HepG2 (cell line): ENCODE measurements at regions not wholly inside any gene's neighbourhood (a gene's known extent, or its start where the extent isn't known, plus 50 kb on each side); places are given as distances from the start of the nearest gene placed in this dataset.

ENCODE experiments used
- AHDC1 ChIP-seq: sonication (generic); formaldehyde crosslinking; IDR thresholded peaks from 2 replicates; pipeline ENCODE4 v1.5.1; 2020; ENCODE audit warnings: mild to moderate bottlenecking, missing genetic modification reagents, borderline replicate concordance
- NPAS2 ChIP-seq: sonication (generic); formaldehyde crosslinking; IDR thresholded peaks from 2 replicates; pipeline ENCODE4 v1.8.0; 2022; ENCODE audit warnings: mild to moderate bottlenecking, missing genetic modification reagents, borderline replicate concordance
- PAWR ChIP-seq: sonication (generic); formaldehyde crosslinking; IDR thresholded peaks from 2 replicates; pipeline ENCODE4 v1.4.0; 2020; ENCODE audit warnings: missing genetic modification reagents, mild to moderate bottlenecking, borderline replicate concordance
- PHB2 ChIP-seq: fragments of 450-650 bp; IDR thresholded peaks from 2 replicates; pipeline ENCODE4 v1.6.1; 2018; ENCODE audit not compliant: partially characterized antibody
- ZC3H4 ChIP-seq: sonication (generic); formaldehyde crosslinking; IDR thresholded peaks from 2 replicates; pipeline ENCODE4 v1.4.0; 2020; ENCODE audit warnings: missing genetic modification reagents, borderline replicate concordance
- ZNF232 ChIP-seq: sonication (generic); formaldehyde crosslinking; IDR thresholded peaks from 2 replicates; pipeline ENCODE4 v1.4.0; 2020; ENCODE audit warnings: missing genetic modification reagents, borderline replicate concordance
- ZNF577 ChIP-seq: sonication (generic); formaldehyde crosslinking; IDR thresholded peaks from 2 replicates; pipeline ENCODE4 v1.4.0; 2020; ENCODE audit warnings: mild to moderate bottlenecking, low read depth, missing genetic modification reagents, borderline replicate concordance
- ZNF614 ChIP-seq: IDR thresholded peaks from 2 replicates; pipeline ENCODE4 v1.6.1; 2018; ENCODE audit warnings: missing biosample characterization, missing genetic modification reagents, inconsistent platforms, borderline replicate concordance
- TF ChIP-seq, protein P1 (sequence below): sonication (generic); formaldehyde crosslinking; conservative IDR thresholded peaks from 2 replicates; pipeline ENCODE4 v1.5.0; 2020; ENCODE audit warnings: missing genetic modification reagents
- TF ChIP-seq, protein P2 (sequence below): sonication (generic); formaldehyde crosslinking; IDR thresholded peaks from 2 replicates; pipeline ENCODE4 v1.5.1; 2020; ENCODE audit warnings: missing genetic modification reagents, mild to moderate bottlenecking, borderline replicate concordance
- TF ChIP-seq, protein P3 (sequence below): sonication (generic); formaldehyde crosslinking; IDR thresholded peaks from 2 replicates; pipeline ENCODE4 v1.4.0; 2020; ENCODE audit warnings: mild to moderate bottlenecking, missing genetic modification reagents, borderline replicate concordance

DNA sequence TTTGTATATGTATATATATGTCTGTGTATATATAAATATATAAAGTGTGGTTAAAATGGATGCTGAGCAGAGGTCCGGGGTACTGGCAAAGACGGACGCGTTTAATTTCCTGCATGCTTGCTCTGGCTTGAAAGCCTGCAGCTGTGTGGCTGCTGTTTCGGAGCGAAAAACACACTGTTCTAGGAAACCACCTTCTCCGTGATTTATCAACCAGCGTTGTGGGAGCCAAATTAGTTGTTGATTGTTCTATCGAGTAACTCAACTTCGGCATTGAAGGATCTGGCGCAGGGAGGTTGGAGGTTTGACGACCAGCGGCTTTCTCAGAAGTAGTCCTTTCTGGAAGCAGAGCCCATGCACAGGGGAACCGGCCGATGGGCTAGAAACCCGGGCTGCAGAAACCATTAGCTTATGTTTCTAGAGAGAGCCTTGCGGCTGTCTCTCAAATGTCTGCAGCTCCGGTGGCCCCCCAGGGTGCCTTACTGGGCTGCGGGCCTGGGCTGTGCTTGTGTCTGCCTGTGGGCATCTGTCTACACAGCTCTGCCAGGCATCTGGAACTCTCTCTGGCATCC, 81.8 kb downstream of the EDN3 start (continued):
- TF ChIP-seq ZNF577 (no peak), PAWR (CRISPR knock-in tag) (no peak), ZNF614 (CRISPR knock-in tag) (no peak), PHB2 (no peak), AHDC1 (no peak), NPAS2 (CRISPR knock-in tag) (no peak), ZC3H4 (CRISPR knock-in tag) (no peak), ZNF232 (CRISPR knock-in tag) (no peak)
- TF ChIP-seq, protein P1, sequence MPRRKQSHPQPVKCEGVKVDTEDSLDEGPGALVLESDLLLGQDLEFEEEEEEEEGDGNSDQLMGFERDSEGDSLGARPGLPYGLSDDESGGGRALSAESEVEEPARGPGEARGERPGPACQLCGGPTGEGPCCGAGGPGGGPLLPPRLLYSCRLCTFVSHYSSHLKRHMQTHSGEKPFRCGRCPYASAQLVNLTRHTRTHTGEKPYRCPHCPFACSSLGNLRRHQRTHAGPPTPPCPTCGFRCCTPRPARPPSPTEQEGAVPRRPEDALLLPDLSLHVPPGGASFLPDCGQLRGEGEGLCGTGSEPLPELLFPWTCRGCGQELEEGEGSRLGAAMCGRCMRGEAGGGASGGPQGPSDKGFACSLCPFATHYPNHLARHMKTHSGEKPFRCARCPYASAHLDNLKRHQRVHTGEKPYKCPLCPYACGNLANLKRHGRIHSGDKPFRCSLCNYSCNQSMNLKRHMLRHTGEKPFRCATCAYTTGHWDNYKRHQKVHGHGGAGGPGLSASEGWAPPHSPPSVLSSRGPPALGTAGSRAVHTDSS, result no peak
- TF ChIP-seq, protein P2, sequence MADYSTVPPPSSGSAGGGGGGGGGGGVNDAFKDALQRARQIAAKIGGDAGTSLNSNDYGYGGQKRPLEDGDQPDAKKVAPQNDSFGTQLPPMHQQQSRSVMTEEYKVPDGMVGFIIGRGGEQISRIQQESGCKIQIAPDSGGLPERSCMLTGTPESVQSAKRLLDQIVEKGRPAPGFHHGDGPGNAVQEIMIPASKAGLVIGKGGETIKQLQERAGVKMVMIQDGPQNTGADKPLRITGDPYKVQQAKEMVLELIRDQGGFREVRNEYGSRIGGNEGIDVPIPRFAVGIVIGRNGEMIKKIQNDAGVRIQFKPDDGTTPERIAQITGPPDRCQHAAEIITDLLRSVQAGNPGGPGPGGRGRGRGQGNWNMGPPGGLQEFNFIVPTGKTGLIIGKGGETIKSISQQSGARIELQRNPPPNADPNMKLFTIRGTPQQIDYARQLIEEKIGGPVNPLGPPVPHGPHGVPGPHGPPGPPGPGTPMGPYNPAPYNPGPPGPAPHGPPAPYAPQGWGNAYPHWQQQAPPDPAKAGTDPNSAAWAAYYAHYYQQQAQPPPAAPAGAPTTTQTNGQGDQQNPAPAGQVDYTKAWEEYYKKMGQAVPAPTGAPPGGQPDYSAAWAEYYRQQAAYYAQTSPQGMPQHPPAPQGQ (CRISPR knock-in tag), result no peak
- TF ChIP-seq, protein P3, sequence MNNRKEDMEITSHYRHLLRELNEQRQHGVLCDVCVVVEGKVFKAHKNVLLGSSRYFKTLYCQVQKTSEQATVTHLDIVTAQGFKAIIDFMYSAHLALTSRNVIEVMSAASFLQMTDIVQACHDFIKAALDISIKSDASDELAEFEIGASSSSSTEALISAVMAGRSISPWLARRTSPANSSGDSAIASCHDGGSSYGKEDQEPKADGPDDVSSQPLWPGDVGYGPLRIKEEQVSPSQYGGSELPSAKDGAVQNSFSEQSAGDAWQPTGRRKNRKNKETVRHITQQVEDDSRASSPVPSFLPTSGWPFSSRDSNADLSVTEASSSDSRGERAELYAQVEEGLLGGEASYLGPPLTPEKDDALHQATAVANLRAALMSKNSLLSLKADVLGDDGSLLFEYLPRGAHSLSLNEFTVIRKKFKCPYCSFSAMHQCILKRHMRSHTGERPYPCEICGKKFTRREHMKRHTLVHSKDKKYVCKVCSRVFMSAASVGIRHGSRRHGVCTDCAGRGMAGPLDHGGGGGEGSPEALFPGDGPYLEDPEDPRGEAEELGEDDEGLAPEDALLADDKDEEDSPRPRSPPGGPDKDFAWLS (CRISPR knock-in tag), result no peak
